ENCODE measurements at regions not wholly inside any gene's neighbourhood (a gene's known extent, or its start where the extent isn't known, plus 50 kb on each side); places are given as distances from the start of the nearest gene placed in this dataset.

DNA sequence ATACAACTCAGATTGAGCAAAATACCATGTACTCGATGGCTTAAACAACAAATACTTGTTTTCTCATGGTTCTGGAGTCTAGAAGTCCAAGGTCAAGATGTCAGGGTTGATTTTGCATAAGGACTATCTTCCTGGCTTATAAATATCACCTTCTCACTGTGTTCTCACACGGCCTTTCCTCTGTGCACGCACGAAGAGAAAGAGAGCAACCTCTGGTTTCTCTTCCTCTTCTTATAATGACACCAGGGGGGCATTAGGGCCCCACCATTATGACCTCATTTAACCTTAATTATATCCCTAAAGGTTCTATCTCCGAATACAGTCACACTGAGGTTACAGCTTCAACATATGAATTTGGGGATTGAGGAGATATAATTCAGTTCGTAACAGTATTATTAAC lies 504.0 kb downstream of the MAGEE1 start:
- Histone ChIP-seq H3K27me3 (no peaks in the 10 kb centered on the region), H3K36me3 (no peaks in the 10 kb centered on the region), H3K27ac (no peak overlapping the region), H3K4me3 (no peak overlapping the region), H3K4me1 (no peaks in the 10 kb centered on the region), H3K9me3 (no peaks in the 10 kb centered on the region)
- intact Hi-C loops (cut with DNase I; ENCODE audit: low total_unique reads): no loop called here
- no peak for DNase-seq (ENCODE audit: low spot score in 2 of 2)
- no peak for TF ChIP-seq POLR2A (IDR thresholded peaks at IDR 0.05)
- no peak for TF ChIP-seq POLR2AphosphoS5 (IDR thresholded peaks at IDR 0.05)
- TF ChIP-seq, protein P1, sequence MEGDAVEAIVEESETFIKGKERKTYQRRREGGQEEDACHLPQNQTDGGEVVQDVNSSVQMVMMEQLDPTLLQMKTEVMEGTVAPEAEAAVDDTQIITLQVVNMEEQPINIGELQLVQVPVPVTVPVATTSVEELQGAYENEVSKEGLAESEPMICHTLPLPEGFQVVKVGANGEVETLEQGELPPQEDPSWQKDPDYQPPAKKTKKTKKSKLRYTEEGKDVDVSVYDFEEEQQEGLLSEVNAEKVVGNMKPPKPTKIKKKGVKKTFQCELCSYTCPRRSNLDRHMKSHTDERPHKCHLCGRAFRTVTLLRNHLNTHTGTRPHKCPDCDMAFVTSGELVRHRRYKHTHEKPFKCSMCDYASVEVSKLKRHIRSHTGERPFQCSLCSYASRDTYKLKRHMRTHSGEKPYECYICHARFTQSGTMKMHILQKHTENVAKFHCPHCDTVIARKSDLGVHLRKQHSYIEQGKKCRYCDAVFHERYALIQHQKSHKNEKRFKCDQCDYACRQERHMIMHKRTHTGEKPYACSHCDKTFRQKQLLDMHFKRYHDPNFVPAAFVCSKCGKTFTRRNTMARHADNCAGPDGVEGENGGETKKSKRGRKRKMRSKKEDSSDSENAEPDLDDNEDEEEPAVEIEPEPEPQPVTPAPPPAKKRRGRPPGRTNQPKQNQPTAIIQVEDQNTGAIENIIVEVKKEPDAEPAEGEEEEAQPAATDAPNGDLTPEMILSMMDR (IDR thresholded peaks at IDR 0.05): no peak

DNA sequence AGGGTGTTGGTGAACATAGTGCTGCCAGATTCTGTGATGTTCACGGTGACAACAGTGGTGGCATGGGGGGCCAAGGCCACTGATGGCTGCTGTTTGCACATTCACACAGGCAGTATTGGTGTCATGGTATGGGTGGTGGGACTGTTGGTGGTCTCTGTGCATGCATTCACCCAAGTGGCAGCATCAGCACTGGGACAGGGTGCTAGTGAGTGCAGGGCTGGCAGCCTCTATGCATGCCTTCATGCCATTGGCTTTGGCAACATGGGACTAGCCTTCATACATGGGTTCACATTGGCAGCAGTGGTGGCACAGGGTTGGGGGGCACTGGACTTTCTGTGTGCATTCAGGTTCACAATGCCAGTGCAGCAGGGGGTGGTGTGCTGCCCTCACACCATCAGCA lies 489.7 kb upstream of the FGF16 start:
- peaks cover 0 to 11% of the 10 kb centered on the region in 2 donors for H3K27me3 ChIP-seq
- H3K4me3 ChIP-seq: no peak overlapping the region
- H3K4me1 ChIP-seq: no peaks in the 10 kb centered on the region
- peaks cover 6 to 51% of the 10 kb centered on the region in 2 donors for H3K9me3 ChIP-seq
- no peak for DNase-seq (ENCODE audit: low spot score in 2 of 2)
- intact Hi-C loops (cut with DNase I; ENCODE audit: low total_unique reads): no loop called here
- H3K36me3 ChIP-seq: no peaks in the 10 kb centered on the region
- TF ChIP-seq, protein P1 (IDR thresholded peaks at IDR 0.05): no peak
- TF ChIP-seq POLR2AphosphoS5 (IDR thresholded peaks at IDR 0.05) (no peak), POLR2A (IDR thresholded peaks at IDR 0.05) (no peak)
- H3K27ac ChIP-seq: no peak overlapping the region

DNA sequence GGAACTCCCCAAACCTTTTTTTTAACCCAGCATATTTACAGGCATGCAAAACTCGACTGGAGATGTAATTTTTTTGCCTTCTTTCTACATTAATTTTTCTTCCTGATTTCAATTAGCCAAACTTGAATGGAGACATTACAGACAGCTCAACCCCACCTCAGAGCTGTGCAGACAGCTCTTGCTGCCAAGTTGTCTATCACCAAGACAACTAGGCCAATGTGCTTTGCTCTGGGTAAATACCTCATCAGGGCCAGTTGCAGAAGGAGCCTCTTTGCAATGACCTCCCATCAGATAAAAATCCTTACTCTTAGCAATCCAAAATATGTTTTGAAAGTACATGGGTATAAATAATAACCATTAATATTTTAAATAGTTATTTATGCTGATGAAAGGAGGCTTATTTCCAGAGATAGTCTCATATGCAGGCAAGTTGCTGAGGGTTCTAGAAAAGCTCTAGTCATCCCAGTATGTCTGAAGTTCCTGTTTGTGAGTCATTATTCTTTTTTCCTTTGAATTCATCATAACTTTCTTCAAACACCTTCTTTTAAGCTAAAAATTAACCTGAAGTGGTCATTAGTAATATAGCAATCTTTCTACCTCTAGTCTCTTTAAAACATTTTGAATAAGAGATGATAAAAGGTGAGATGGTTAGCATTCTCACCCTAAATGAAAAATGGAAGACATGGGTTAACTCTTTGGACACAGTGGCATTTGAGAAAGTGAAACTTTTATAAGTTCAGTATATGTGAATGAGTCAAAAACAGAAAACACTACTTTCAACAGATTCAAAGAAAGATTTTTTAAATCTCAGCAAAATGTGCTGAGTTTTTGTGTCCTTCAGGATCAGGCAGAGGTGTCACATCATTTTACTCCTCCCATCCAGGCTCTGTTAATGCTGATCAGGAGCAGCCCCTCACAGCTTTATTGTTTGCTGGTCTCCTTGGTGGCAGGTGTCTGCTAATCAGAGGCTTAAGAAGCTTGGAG lies 475.5 kb upstream of the FGF16 start:
- H3K4me3 ChIP-seq: no peak overlapping the region
- H3K27me3 ChIP-seq: no peaks in the 10 kb centered on the region
- no peaks in the 10 kb centered on the region for H3K4me1 ChIP-seq
- no peak for TF ChIP-seq POLR2A (IDR thresholded peaks at IDR 0.05)
- no peak for TF ChIP-seq POLR2AphosphoS5 (IDR thresholded peaks at IDR 0.05)
- TF ChIP-seq, protein P1 (IDR thresholded peaks at IDR 0.05): no peak
- intact Hi-C loops (cut with DNase I; ENCODE audit: low total_unique reads): no loop called here
- DNase-seq (ENCODE audit: low spot score in 2 of 2): no peak
- H3K9me3 ChIP-seq: no peaks in the 10 kb centered on the region
- H3K27ac ChIP-seq: no peak overlapping the region
- no peaks in the 10 kb centered on the region for H3K36me3 ChIP-seq

DNA sequence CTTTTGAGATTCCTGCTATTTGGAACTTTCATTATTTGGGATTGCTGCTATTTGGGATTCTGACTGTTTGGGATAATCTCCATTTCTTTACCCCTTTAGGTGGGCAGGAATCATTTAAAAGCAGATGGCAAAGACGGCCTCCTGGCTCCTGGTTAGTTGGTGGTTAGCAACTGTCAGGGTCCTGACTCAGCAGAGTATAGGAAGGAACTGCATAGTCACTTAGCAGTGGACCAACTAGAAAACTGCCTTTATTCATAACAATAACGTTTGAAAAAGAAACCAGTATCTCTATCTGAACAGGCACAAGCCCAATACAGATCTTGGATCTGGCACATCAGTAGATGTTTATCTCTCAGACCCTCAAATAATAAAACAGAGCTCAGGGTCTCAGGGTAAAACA lies 469.7 kb upstream of the FGF16 start:
- H3K27ac ChIP-seq: no peak overlapping the region
- TF ChIP-seq, protein P1 (IDR thresholded peaks at IDR 0.05): no peak
- no peak for TF ChIP-seq POLR2AphosphoS5 (IDR thresholded peaks at IDR 0.05)
- TF ChIP-seq POLR2A (IDR thresholded peaks at IDR 0.05): no peak
- no peaks in the 10 kb centered on the region for H3K27me3 ChIP-seq
- H3K4me1 ChIP-seq: no peaks in the 10 kb centered on the region
- no peak for DNase-seq (ENCODE audit: low spot score in 2 of 2)
- H3K36me3 ChIP-seq: no peaks in the 10 kb centered on the region
- H3K4me3 ChIP-seq: no peak overlapping the region
- intact Hi-C loops (cut with DNase I; ENCODE audit: low total_unique reads): no loop called here
- no peaks in the 10 kb centered on the region for H3K9me3 ChIP-seq

DNA sequence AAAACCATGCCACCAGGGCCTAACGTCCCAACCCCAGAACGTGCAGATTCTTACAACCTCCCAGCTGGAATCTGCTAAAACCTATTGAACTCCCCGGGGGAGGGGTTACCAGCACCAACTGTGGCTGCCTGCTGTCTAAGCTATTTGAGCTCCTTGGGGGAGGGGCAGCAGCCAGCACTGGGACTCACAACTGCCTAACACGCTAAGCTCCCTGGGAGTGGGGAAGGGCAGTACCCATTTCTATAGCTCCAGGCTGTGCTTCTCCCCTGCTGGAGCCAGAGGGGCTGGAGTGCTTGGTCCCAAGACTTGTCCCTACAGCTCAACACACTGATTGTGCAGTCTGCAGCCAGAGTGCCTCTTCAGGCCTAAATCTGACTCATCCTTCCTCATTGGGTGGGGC lies 459.8 kb upstream of the FGF16 start:
- intact Hi-C loops (cut with DNase I; ENCODE audit: low total_unique reads): no loop called here
- no peak overlapping the region for H3K4me3 ChIP-seq
- H3K4me1 ChIP-seq: no peaks in the 10 kb centered on the region
- H3K27ac ChIP-seq: no peak overlapping the region
- TF ChIP-seq, protein P1 (IDR thresholded peaks at IDR 0.05): no peak
- TF ChIP-seq POLR2AphosphoS5 (IDR thresholded peaks at IDR 0.05): no peak
- TF ChIP-seq POLR2A (IDR thresholded peaks at IDR 0.05): no peak
- no peaks in the 10 kb centered on the region for H3K36me3 ChIP-seq
- no peaks in the 10 kb centered on the region for H3K27me3 ChIP-seq
- H3K9me3 ChIP-seq: peaks cover 3 to 32% of the 10 kb centered on the region in 2 donors
- DNase-seq (ENCODE audit: low spot score in 2 of 2): no peak

Data from breast epithelium (tissue), 4 donors.